GM11168 (cell line): ENCODE measurements at regions not wholly inside any gene's neighbourhood (a gene's known extent, or its start where the extent isn't known, plus 50 kb on each side); places are given as distances from the start of the nearest gene placed in this dataset.
"Not testable (repeated sequence)": the region's sequence is repeated elsewhere in the genome, so short reads cannot be mapped to it uniquely, and the experiment has no call there.

Experiments
- in situ Hi-C: fragments of 300-500 bp; cut with MboI; formaldehyde crosslinking; loops from one replicate; pipeline ENCODE4 v1.12.0; 2022; ENCODE audit warnings: low sequenced_read_pairs; ENCODE audit not compliant: unreplicated experiment

DNA sequence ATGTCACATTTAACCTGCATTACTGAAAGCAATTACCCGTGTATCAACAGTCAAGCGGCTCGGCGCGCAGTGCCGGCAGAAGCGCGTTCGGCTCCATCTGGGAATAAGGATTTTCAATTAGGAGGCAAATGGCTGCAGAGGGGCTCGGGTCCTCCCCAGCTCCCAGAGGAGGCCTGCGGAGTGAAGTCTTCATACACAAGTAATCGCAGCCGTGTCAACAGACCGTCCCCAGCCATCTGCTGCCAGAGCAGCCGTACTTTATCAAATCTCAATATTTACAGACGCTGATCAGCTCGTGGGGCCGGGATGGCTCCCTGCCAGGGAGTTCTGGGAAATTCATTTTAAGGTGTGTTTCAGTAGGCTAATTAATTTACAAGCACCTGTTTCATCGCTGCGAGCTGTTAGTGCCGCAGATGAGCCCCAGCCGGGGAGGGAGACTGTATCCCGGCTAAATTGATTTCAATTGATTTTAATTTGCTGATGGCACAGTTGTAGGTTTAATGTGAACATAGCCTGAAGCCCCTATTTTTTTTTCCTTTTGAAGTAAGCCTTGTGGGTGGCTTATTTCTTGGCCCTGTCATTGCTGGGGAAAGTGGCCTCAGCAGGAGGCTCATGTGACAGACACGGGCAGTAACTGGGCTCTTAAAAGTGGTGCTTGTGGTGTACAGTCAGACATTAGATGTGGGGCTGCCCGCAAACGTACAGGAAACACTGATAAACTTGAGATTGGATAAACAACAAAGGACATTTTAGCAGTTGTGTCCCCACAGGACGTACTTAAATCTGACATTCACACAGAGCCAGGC is 252.7 kb downstream of the TEX29 start:
- in situ Hi-C loops, result no loop called here

DNA sequence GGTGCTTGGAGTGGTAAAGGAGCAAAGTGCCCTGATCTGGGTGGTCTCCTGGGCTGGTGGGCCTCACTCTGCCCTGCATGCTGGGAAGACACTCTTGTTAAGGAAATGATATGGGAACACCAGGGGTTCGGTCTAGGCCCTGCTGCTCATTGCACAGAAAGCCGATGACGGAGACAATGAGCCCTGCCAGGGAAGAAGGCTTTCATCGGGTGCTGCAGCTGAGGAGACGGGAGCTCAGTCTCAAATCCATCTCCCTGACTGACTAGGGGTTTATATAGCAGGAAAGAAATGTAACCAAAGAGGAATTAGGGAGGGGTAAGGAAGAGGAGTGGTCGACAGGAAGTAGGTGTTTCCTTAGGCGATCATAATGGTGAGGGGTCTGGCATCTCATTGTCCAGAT is 253.4 kb downstream of the TEX29 start:
- in situ Hi-C loops, result no loop called here

DNA sequence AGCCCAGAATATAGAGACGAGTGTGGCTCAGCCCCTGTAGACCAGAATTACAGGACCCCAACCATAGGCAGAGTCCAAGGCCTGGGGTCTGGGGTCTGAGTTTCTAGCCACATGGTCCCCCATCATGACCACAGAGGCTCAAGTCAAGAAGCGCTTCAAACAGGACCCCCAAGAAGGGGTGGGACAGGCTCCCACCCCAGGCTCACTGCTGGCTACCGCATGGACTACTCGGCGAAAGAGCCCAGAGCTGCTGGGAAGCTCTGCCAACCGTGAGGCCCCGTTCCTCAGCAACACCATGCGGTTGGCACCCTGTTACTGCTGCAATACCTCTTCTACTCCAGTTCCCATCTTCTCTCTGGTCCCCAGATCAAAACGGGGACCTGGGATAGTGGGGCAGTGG is 254.8 kb downstream of the TEX29 start:
- in situ Hi-C loops, result no loop called here

DNA sequence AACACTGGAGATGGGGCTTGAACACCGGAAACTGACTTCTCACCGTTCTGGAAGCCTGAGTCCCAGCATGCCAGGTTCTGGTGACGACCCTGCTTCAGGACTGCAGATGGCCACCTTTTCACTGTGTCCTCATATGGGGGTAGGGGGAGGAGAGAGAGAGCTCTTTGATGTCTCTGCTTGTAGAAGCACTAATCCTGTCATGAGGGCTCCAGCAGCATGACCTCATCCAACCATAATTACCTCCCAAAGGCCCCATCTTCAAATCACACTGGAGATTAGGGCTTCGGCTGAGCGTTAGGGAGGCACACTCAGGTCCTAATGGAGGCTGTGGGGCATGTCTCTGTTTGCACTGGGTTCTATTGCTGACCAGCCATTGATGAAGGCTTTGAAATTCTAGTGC is 255.3 kb downstream of the TEX29 start:
- in situ Hi-C loops, result no loop called here

DNA sequence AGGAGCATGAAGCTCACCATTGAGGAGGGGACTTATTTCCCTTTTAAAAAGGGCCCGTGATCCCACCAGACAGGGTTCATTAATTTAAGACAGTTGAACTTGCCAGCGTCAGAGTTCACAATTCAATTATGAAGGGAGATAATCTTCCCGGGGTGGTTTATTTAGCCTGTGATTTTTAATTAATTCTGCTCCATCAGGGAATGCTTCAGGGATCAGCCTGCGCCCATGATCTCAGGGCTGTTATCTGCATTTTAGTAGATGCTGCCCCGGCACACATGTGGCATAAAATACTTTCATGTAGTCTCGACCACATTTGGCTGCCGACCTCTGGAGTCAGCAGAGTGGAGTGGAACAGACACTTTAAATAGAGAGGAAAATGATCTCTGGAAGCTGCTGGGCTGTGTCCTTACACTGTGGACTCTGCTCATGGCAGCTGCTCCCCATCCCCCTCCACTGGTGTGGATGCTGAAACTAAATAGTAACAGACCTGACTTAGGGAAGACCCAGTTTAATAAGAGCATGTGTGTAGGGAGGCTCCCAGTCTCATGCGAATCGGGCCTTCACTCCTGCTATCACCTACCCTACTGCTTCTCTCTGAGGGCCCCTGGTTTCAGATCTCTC is 256.9 kb downstream of the TEX29 start:
- in situ Hi-C loops, result no loop called here

DNA sequence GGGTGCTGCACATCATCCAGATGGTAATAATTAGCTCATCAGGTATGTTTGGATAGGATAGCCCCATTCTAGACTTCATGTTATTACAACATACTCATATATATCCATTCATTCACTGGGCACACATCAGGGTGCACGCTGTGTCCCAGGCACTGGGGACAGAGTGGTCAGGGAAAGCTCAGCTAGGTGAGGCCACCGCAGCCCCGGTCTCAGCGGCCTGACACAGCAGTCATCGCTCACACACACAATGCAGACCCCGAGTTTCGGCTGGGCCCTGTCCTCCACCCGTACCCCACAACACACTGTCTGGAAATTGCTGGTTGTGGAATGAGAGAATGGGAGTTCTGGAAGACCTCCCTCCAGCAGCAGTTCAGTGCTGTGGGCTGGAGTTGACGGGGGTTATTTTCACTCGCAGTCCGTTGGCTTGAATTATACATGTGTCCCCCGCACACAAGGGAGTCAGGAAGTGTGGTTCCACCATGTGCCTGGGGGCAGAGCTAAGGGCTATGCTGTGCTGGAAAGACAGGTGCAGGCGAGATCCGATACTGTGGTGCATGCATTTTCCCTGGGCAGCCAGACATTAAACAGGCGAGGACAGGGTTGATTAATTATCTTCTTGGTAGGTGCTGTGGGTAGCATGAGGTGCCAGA is 257.6 kb downstream of the TEX29 start:
- in situ Hi-C loops, result no loop called here

DNA sequence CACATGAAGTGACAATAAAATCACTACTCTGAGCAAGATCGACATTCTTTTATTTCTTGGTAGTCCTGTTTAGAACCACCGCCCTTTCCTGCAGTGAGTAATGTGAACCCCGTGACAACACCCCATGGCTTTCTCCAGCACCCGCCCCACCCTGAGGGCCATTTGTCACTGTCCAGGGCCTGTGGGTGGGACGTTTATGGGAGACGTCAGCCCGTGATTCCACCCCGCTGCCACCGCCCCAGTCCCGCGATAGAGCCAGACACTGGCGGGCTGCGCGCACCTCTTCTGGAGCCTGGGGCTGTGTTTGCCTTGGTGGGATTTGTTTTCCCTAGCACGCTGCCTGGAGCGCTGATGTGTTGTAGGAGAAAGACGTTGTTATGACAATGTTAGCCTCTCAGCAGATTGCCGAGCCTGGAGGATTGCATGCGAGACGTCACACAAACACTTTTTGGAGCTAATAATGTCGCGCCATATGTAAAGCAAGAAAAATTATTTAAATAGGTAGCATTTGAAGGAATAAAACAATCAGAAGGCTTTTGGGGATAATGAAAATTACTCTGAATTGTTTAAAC is 263.7 kb downstream of the TEX29 start:
- in situ Hi-C loops, result no loop called here

DNA sequence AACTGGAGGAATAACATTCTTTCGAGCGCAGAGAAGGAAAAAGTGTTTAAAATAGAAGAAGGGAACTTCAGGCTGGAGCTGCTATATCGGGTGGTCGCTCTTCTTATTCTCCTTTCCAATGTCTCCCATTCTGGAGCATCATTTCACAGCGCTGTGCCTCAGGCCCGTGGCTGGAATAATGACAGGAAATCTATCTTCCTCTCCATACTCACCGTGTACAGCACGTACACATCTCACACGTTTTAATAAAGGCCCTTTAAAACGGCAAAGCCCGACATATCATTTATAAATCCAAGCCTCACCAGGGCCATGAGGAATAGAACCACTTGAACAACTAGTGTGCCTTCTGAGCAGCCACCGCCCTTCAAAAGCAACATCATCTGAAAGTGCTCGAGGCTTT is 264.4 kb downstream of the TEX29 start:
- in situ Hi-C loops, result no loop called here

DNA sequence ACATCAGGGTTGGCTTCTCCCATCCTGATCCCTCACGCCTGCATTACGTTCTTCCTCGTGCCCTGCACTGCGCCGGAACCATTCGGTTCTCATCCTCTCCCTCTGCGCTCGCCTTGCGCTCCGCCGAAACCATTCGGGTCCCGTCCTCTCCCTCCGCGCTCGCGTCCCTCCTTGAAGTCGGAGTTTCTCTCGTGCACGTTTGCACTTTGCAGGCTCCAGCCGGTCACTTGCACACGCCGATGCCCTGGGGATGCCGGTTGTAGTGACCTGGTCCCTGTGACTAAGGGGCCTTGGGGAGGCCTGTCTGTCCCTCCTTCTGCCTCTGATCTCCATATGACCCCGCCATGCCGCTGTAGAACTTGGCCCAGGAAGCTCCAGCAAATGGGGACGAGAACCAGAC is 265.8 kb downstream of the TEX29 start:
- in situ Hi-C loops, result no loop called here

DNA sequence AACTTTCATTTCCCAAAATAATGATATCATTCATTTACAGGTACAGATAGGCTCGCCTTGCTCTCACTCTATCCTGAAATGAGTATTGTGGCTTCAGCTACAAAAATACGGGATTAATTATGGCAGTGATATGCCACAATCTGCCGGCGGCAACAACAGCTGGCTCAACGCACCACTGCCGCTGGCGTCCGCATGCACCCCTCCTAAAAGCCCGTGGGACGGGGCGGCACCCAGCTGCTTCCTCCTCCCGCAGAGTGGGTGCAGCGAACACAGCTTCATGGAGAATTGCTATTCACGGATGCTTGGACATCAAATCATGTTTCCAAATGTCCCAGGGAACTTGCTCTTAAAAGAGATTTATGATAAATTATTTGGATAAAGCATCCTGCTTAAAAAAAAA is 266.8 kb downstream of the TEX29 start:
- in situ Hi-C loops, result no loop called here

DNA sequence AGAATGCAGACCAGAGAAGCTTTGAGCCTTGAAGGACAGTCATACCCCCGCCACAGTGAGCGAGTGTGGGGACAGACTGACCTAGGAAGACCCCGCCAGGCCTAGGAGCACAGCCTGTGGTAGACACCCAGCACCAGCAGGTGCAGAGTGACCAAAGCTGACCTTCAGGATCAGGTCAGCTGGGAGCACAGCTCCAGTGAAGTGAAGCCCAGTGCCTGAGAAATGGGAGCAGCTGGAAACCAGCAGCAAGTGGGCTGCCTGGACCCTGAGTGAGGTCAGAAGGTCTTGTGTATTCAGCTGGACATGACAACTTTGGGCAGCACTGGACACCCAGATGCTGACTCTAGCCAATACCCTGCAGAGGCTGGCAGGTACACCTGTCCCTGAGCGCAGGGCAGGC is 268.9 kb downstream of the TEX29 start:
- in situ Hi-C loops, result no loop called here

DNA sequence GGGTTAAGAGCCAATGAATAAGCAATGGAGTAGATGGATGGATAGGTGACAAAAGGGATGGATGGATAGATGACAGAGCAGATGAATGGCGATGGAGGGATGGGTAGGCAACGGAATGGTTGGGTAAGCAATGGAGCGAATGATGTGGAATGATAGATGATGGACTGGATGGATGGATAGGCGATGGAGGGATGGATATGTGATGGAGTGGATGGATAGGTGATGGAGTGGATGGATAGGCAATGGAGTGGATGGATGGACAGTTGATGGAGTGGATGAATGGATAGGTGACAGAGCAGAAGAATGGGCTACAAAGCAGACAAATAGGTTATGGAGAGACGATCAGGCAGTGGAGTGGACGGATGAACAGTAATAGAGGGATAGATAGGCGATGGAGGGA is 269.6 kb downstream of the TEX29 start:
- in situ Hi-C loops, result no loop called here

DNA sequence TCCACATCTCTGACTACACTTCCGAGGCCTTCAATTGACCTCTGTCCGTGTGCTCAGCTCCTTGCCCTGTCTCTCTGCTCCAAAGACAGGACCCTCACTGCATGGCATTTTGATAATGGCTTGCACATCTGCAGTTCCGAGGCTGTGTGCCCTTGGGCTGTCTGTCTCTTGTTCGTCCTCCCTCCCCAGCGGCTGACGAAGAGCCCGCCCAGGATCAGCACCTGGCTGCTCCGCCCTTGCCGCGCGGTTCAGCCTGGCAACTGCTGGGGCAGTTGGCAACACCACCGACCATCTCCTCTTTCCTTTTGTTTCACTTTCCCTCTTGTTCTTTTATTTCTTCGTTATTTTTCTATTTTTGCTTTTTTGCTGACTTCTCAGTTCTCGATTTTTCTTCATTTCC is 270.4 kb downstream of the TEX29 start:
- in situ Hi-C loops, result no loop called here

DNA sequence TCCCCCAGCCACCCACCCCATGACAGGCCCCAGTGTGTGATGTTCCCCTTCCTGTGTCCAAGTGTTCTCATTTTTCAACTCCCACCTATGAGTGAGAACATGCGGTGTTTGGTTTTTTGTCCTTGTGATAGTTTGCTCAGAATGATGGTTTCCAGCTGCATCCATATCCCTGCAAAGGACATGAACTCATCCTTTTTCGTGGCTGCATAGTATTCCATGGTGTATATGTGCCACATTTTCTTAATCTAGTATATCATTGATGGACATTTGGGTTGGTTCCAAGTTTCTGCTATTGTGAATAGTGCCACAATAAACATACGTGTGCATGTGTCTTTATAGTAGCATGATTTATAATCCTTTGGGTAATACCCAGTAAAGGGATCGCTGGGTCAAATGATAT is 273.0 kb downstream of the TEX29 start:
- in situ Hi-C loops, result not testable (repeated sequence)

DNA sequence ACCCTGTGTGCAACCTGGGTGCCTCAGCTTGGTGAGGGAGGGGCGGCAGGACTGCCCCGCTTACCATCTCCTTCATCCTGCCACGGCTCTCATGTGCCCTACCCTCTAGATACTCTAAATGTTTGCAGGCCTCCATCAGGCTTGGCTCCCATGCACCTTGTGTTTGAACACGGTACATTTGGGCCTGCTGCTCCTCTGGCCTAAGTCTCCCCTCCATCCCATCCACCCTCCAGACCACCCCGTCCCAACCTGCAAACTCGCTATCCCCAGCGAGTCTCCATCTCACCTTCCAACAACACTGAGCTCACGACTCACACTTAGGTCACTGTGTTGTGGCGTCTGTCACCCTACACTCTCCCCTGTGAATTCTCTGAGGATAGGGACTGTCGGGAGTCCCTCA is 274.2 kb downstream of the TEX29 start:
- in situ Hi-C loops, result no loop called here

DNA sequence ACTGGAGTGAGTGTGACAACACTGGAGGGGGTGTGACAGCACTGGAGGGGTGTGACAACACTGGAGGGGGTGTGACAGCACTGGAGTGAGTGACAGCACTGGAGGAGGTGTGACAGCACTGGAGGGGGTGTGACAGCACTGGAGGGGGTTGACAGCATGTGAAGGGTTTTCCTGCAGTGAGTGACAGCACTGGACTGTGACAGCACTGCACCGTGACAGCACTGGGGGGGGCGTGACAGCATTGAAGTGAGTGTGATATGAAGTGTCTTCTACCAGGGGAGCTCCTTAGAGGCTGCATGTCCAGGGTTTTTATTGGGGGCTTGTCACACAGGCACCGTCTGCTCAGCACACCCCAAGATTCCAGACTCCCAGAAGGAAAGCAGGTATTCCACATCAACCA is 274.8 kb downstream of the TEX29 start:
- in situ Hi-C loops, result no loop called here

DNA sequence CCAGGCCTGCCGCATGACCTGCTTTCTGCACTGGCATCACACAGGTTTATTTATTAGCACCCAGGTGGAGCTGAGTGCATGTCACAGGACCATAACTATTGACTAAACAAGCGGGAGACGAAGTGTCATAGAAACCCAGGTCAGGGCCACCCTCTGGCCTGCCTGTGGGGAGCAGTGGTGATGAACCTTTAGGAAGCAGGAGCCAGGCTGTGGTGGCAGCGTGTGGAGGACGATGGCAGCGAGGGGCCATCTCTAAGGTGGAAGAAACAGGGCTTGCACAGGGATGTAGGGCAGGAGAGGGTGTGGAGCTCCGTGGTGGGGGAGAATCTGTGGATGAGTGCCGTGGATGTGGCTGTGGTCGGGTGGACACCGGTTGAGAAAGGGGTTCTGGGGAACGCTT is 275.3 kb downstream of the TEX29 start:
- in situ Hi-C loops, result no loop called here

DNA sequence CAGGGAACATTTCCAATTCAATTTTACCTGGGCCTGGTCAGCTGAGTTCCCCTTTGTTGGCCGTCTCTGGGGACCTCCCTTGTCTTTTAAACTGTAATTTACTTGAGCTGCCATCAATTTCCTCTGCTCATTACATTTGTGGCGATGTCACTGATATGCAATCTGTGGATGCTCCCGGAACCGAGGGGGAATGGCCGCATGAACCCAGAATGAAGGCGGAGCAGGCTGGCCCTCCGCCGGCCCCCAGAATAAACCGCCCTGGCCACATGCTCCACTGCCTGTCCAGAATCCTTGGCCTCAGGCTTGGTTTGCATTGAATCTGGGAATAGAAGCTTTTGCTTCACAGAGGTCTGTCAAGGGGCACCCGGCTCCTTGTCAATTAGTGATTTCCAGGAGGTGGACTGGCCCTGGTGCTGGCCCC is 276.8 kb downstream of the TEX29 start:
- in situ Hi-C loops, result no loop called here

DNA sequence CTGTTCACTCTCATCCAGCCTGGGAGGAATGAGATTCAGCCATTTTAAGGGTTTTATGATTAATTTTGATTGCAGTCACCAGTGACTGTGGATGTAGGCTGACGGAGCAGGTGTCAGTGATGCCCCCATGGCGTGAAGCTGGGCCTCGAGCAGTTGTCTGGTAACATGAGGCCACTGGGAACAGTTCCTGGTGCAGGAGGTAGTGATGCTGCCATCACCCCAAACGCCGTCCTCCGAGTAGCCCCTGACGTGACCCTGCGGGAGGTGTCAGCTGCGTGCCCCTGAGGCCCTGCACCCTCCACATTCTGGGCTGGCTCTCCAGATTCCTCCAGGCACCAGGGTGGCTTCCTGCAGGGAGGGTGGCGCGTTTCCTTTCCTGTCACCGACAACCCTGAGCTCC is 277.2 kb downstream of the TEX29 start:
- in situ Hi-C loops, result no loop called here

DNA sequence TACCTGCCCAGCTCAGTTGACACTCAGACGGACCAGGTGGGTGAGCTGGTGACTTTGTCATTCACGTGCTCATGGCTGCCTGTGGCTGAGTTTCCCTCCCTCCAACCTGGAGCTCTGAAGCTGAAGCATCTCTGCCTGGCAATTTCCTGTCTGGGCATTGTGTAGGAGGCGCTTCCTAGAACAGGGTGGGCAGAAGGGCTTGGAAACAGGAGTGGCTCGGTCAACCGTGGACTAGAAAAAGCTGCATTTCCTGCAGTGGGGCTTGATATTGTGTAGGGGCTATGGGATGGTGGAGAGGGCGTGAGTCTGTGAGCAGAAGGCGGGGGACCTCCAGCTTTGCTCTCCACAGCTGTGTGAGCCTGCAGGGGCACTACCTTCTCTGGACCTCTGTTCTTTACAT is 278.3 kb downstream of the TEX29 start:
- in situ Hi-C loops, result no loop called here

DNA sequence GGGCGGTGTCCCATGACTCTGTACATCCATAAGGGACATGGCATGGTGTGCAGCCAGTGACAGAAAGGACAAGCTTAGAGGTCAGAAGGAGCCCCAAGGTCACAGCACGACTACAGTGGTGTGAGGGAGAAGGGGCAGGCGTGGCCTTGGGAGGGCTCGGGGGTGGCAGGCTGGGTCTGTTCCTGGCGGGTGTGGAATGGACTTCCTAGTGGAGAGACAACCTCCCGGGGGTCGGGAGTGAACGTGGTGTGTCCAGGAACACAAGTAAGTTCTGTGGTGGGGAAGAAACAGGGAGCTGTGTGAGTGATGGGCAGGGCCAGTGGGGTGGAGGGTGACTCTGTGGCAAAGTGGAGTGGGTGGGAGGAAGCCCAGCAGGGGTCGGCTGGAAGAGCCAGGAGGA is 279.3 kb downstream of the TEX29 start:
- in situ Hi-C loops, result no loop called here
